Vagina (tissue), 2 donors: ENCODE measurements at regions not wholly inside any gene's neighbourhood (a gene's known extent, or its start where the extent isn't known, plus 50 kb on each side); places are given as distances from the start of the nearest gene placed in this dataset.

ENCODE experiments used
- POLR2AphosphoS5 ChIP-seq, 2 donors: sonication (generic); formaldehyde crosslinking; IDR thresholded peaks; one replicate each; pipeline ENCODE4 v1.9.0; 2017; ENCODE audit warnings: antibody characterized with exemption in 2 of 2, mild to moderate bottlenecking in 2 of 2, low read depth in 1 of 2; ENCODE audit not compliant: insufficient read depth in 1 of 2
- TF ChIP-seq, protein P1 (sequence below), 3 experiments: fragments of 450-650 bp in 2 of 3; fragments of 200-600 bp in 1 of 3; sonication (generic) in 1 of 3; IDR thresholded peaks; one replicate each; pipeline ENCODE4 v1.5.1; 2017 to 2019; ENCODE audit warnings: antibody characterized with exemption in 3 of 3, mild to moderate bottlenecking in 2 of 3, moderate library complexity in 2 of 3

- TF ChIP-seq POLR2AphosphoS5 (IDR thresholded peaks at IDR 0.05; ENCODE audit: insufficient read depth in 1 of 2, low read depth in 1 of 2) = no peak
- TF ChIP-seq, protein P1, sequence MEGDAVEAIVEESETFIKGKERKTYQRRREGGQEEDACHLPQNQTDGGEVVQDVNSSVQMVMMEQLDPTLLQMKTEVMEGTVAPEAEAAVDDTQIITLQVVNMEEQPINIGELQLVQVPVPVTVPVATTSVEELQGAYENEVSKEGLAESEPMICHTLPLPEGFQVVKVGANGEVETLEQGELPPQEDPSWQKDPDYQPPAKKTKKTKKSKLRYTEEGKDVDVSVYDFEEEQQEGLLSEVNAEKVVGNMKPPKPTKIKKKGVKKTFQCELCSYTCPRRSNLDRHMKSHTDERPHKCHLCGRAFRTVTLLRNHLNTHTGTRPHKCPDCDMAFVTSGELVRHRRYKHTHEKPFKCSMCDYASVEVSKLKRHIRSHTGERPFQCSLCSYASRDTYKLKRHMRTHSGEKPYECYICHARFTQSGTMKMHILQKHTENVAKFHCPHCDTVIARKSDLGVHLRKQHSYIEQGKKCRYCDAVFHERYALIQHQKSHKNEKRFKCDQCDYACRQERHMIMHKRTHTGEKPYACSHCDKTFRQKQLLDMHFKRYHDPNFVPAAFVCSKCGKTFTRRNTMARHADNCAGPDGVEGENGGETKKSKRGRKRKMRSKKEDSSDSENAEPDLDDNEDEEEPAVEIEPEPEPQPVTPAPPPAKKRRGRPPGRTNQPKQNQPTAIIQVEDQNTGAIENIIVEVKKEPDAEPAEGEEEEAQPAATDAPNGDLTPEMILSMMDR (IDR thresholded peaks at IDR 0.05) = no peak
Observed at GRCh38 chr1:193325771-193326170, 139.4 kb upstream of the B3GALT2 start.
